ENCODE measurements at regions not wholly inside any gene's neighbourhood (a gene's known extent, or its start where the extent isn't known, plus 50 kb on each side); places are given as distances from the start of the nearest gene placed in this dataset.

- no peak for DNase-seq
- H3K4me1 ChIP-seq = no peaks in the 10 kb centered on the region
- no peaks in the 10 kb centered on the region for H3K36me3 ChIP-seq
- no peaks in the 10 kb centered on the region for H3K9me3 ChIP-seq
- H3K27ac ChIP-seq = no peak overlapping the region
- H3K4me3 ChIP-seq = no peak overlapping the region
- no peaks in the 10 kb centered on the region for H3K27me3 ChIP-seq
- no peak for TF ChIP-seq POLR2A (IDR thresholded peaks at IDR 0.05)
- TF ChIP-seq, protein P1, sequence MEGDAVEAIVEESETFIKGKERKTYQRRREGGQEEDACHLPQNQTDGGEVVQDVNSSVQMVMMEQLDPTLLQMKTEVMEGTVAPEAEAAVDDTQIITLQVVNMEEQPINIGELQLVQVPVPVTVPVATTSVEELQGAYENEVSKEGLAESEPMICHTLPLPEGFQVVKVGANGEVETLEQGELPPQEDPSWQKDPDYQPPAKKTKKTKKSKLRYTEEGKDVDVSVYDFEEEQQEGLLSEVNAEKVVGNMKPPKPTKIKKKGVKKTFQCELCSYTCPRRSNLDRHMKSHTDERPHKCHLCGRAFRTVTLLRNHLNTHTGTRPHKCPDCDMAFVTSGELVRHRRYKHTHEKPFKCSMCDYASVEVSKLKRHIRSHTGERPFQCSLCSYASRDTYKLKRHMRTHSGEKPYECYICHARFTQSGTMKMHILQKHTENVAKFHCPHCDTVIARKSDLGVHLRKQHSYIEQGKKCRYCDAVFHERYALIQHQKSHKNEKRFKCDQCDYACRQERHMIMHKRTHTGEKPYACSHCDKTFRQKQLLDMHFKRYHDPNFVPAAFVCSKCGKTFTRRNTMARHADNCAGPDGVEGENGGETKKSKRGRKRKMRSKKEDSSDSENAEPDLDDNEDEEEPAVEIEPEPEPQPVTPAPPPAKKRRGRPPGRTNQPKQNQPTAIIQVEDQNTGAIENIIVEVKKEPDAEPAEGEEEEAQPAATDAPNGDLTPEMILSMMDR (IDR thresholded peaks at IDR 0.05) = no peak
Observed at GRCh38 chr4:4913628-4914027, 54.2 kb downstream of the MSX1 start.

DNA sequence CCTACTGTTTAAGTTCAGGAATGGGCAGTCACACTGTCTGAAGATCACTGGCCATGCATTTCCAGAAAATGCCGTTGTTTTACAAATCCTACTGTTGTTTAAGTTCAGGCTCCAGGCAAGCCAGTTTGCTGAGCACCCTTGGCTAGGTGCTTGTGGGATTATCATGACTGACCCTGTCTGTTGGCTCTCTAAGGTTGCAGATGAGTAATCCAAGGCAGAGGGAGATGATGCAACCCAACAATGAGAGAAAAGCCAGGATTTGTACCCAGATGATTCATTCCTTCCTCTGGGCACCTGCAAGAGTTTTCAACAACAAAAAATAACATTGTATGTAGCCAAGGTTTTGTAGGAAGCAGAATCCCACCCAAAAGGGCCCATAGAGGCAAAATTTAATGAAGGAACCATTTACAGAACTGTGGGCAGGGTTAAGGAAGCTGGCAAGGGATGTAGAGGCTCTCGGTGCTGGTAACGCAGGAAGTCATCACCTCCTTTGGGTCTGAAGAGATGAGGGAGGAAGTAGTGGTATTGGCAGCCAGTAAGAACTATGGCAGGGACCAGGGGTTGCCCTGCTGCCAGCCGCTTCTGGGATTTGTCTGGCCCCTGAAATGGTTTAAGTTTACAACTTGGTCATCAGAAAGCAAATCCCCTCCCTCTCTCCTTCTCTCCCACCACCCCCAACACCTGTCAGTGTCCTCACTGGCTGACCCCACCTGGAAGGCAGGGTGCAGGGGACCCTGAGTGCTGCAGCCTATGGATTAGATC lies 54.8 kb downstream of the MSX1 start:
- Histone ChIP-seq H3K9me3 (no peaks in the 10 kb centered on the region), H3K4me1 (no peaks in the 10 kb centered on the region), H3K4me3 (no peak overlapping the region), H3K36me3 (no peaks in the 10 kb centered on the region), H3K27ac (no peak overlapping the region), H3K27me3 (no peaks in the 10 kb centered on the region)
- TF ChIP-seq, protein P1 (IDR thresholded peaks at IDR 0.05) = no peak
- TF ChIP-seq POLR2A (IDR thresholded peaks at IDR 0.05) = no peak
- DNase-seq = no peak

- no peaks in the 10 kb centered on the region for H3K9me3 ChIP-seq
Observed at GRCh38 chr4:4914965-4915845, 55.7 kb downstream of the MSX1 start.

GRCh38 chr4:4918067-4918466 lies 58.6 kb downstream of the MSX1 start:
- Histone ChIP-seq H3K27me3 (no peaks in the 10 kb centered on the region), H3K27ac (no peak overlapping the region), H3K4me1 (no peaks in the 10 kb centered on the region), H3K36me3 (no peaks in the 10 kb centered on the region), H3K9me3 (no peaks in the 10 kb centered on the region), H3K4me3 (no peak overlapping the region)
- TF ChIP-seq POLR2A (IDR thresholded peaks at IDR 0.05) = no peak
- TF ChIP-seq, protein P1 (IDR thresholded peaks at IDR 0.05) = no peak
- DNase-seq = no peak

More at GRCh38 chr4:4914965-4915845, 55.7 kb downstream of the MSX1 start:
- H3K36me3 ChIP-seq = no peaks in the 10 kb centered on the region
- no peak overlapping the region for H3K4me3 ChIP-seq
- TF ChIP-seq POLR2A (IDR thresholded peaks at IDR 0.05) = no peak
- TF ChIP-seq, protein P1 (IDR thresholded peaks at IDR 0.05) = no peak
- H3K27me3 ChIP-seq = no peaks in the 10 kb centered on the region
- no peak for DNase-seq
- no peak overlapping the region for H3K27ac ChIP-seq
- H3K4me1 ChIP-seq = no peaks in the 10 kb centered on the region

GRCh38 chr4:4919927-4920326 lies 60.5 kb downstream of the MSX1 start:
- Histone ChIP-seq H3K4me3 (no peak overlapping the region), H3K36me3 (no peaks in the 10 kb centered on the region), H3K27ac (no peak overlapping the region), H3K9me3 (no peaks in the 10 kb centered on the region), H3K27me3 (no peaks in the 10 kb centered on the region), H3K4me1 (no peaks in the 10 kb centered on the region)
- TF ChIP-seq POLR2A (IDR thresholded peaks at IDR 0.05) = no peak
- TF ChIP-seq, protein P1 (IDR thresholded peaks at IDR 0.05) = no peak
- DNase-seq = no peak
